ENCODE measurements at regions not wholly inside any gene's neighbourhood (a gene's known extent, or its start where the extent isn't known, plus 50 kb on each side); places are given as distances from the start of the nearest gene placed in this dataset.

- Histone ChIP-seq H3K4me1 (ENCODE audit: insufficient read depth, low read length) (no peaks in the 10 kb centered on the region), H3K27me3 (ENCODE audit: insufficient read depth, low read length) (no peaks in the 10 kb centered on the region), H3K9me3 (ENCODE audit: control insufficient read depth in 1 of 2, low read length in 2 of 2) (no peaks in the 10 kb centered on the region), H3K27ac (ENCODE audit: low read depth, low read length) (no peak overlapping the region), H3K4me3 (ENCODE audit: low read length in 2 of 2) (no peak overlapping the region), H3K36me3 (ENCODE audit: insufficient read depth, low read length) (no peaks in the 10 kb centered on the region)
- no peak for DNase-seq
- peaks cover 0 to 3% of the 10 kb centered on the region in 2 donors for H3K27me3 Mint-ChIP-seq
- intact Hi-C loops (cut with micrococcal nuclease), result no loop called here
- H3K4me3 Mint-ChIP-seq, result no peak overlapping the region
- H3K9me3 Mint-ChIP-seq, result peaks cover 0 to 6% (median 2%) of the 10 kb centered on the region in 8 donors
- no peaks in the 10 kb centered on the region for H3K36me3 Mint-ChIP-seq
- ChIA-PET POLR2A (ENCODE audit: partially characterized antibody) (no interaction called here), CTCF (ENCODE audit: partially characterized antibody) (no interaction called here)
- H3K4me1 Mint-ChIP-seq, result no peaks in the 10 kb centered on the region
- H3K27ac Mint-ChIP-seq, result no peak overlapping the region
These were observed 143.9 kb upstream of the NR3C1 start for GRCh38 chr5:143547342-143547741.

- H3K36me3 Mint-ChIP-seq, result no peaks in the 10 kb centered on the region
- H3K4me3 Mint-ChIP-seq, result no peak overlapping the region
- Histone ChIP-seq H3K27ac (ENCODE audit: low read depth, low read length) (no peak overlapping the region), H3K36me3 (ENCODE audit: insufficient read depth, low read length) (no peaks in the 10 kb centered on the region), H3K27me3 (ENCODE audit: insufficient read depth, low read length) (no peaks in the 10 kb centered on the region), H3K4me1 (ENCODE audit: insufficient read depth, low read length) (no peaks in the 10 kb centered on the region), H3K9me3 (ENCODE audit: control insufficient read depth in 1 of 2, low read length in 2 of 2) (no peaks in the 10 kb centered on the region), H3K4me3 (ENCODE audit: low read length in 2 of 2) (no peak overlapping the region)
- ChIA-PET CTCF (ENCODE audit: partially characterized antibody) (no interaction called here), POLR2A (ENCODE audit: partially characterized antibody) (no interaction called here)
- peaks cover 0 to 3% (median 0%) of the 10 kb centered on the region in 4 donors for H3K4me1 Mint-ChIP-seq
- intact Hi-C loops (cut with micrococcal nuclease), result no loop called here
- no peak overlapping the region for H3K27ac Mint-ChIP-seq
- peaks cover 0 to 6% (median 2%) of the 10 kb centered on the region in 8 donors for H3K9me3 Mint-ChIP-seq
- DNase-seq, result no peak
- H3K27me3 Mint-ChIP-seq, result peaks cover 0 to under 1% of the 10 kb centered on the region in 2 donors
These were observed 142.9 kb upstream of the NR3C1 start for GRCh38 chr5:143546394-143546793.

- H3K4me1 ChIP-seq (ENCODE audit: insufficient read depth, low read length), result no peaks in the 10 kb centered on the region
- POLR2A ChIA-PET (ENCODE audit: partially characterized antibody), result interaction anchor here (0.6 kb wide), 1 partner anchor 1498 kb away, joined by 3 read pairs; no protein-coding TSS in a partner anchor
- Mint-ChIP-seq H3K4me1 (peaks cover 0 to 3% (median 0%) of the 10 kb centered on the region in 4 donors), H3K36me3 (no peaks in the 10 kb centered on the region), H3K4me3 (no peak overlapping the region), H3K27me3 (no peaks in the 10 kb centered on the region), H3K27ac (no peak overlapping the region), H3K9me3 (peaks cover 0 to 7% (median 4%) of the 10 kb centered on the region in 8 donors)
- H3K4me3 ChIP-seq (ENCODE audit: low read length in 2 of 2), result no peak overlapping the region
- intact Hi-C loops (cut with micrococcal nuclease), result no loop called here
- no peak for DNase-seq
- CTCF ChIA-PET (ENCODE audit: partially characterized antibody), result no interaction called here
- H3K27ac ChIP-seq (ENCODE audit: low read depth, low read length), result no peak overlapping the region
- no peaks in the 10 kb centered on the region for H3K9me3 ChIP-seq (ENCODE audit: control insufficient read depth in 1 of 2, low read length in 2 of 2)
- no peaks in the 10 kb centered on the region for H3K36me3 ChIP-seq (ENCODE audit: insufficient read depth, low read length)
- H3K27me3 ChIP-seq (ENCODE audit: insufficient read depth, low read length), result no peaks in the 10 kb centered on the region
These were observed 141.1 kb upstream of the NR3C1 start for GRCh38 chr5:143544606-143545005.

GRCh38 chr5:143543358-143544255, 140.1 kb upstream of the NR3C1 start:
- no peak overlapping the region for H3K4me3 ChIP-seq (ENCODE audit: low read length in 2 of 2)
- Mint-ChIP-seq H3K4me1 (peaks cover 0 to 3% (median 0%) of the 10 kb centered on the region in 4 donors), H3K27me3 (no peaks in the 10 kb centered on the region), H3K36me3 (no peaks in the 10 kb centered on the region), H3K9me3 (peaks cover 0 to 14% (median 9%) of the 10 kb centered on the region in 8 donors), H3K27ac (no peak overlapping the region), H3K4me3 (no peak overlapping the region)
- ChIA-PET POLR2A (ENCODE audit: partially characterized antibody) (interaction anchor here (0.6 kb wide), 1 partner anchor 1497 kb away, joined by 3 read pairs; no protein-coding TSS in a partner anchor), CTCF (ENCODE audit: partially characterized antibody) (no interaction called here)
- DNase-seq, result no peak
- H3K27ac ChIP-seq (ENCODE audit: low read depth, low read length), result no peak overlapping the region
- no peaks in the 10 kb centered on the region for H3K9me3 ChIP-seq (ENCODE audit: control insufficient read depth in 1 of 2, low read length in 2 of 2)
- H3K27me3 ChIP-seq (ENCODE audit: insufficient read depth, low read length), result no peaks in the 10 kb centered on the region
- H3K36me3 ChIP-seq (ENCODE audit: insufficient read depth, low read length), result no peaks in the 10 kb centered on the region
- H3K4me1 ChIP-seq (ENCODE audit: insufficient read depth, low read length), result no peaks in the 10 kb centered on the region
- intact Hi-C loops (cut with micrococcal nuclease), result no loop called here

- no peak for DNase-seq
- H3K27me3 Mint-ChIP-seq, result no peaks in the 10 kb centered on the region
- H3K27ac Mint-ChIP-seq, result no peak overlapping the region
- H3K9me3 ChIP-seq (ENCODE audit: control insufficient read depth in 1 of 2, low read length in 2 of 2), result no peaks in the 10 kb centered on the region
- intact Hi-C loops (cut with micrococcal nuclease), result no loop called here
- no peaks in the 10 kb centered on the region for H3K36me3 ChIP-seq (ENCODE audit: insufficient read depth, low read length)
- H3K4me1 ChIP-seq (ENCODE audit: insufficient read depth, low read length), result no peaks in the 10 kb centered on the region
- CTCF ChIA-PET (ENCODE audit: partially characterized antibody), result no interaction called here
- POLR2A ChIA-PET (ENCODE audit: partially characterized antibody), result no interaction called here
- H3K9me3 Mint-ChIP-seq, result peaks cover 0 to 17% (median 9%) of the 10 kb centered on the region in 8 donors
- H3K4me3 ChIP-seq (ENCODE audit: low read length in 2 of 2), result no peak overlapping the region
- H3K27ac ChIP-seq (ENCODE audit: low read depth, low read length), result no peak overlapping the region
- H3K36me3 Mint-ChIP-seq, result no peaks in the 10 kb centered on the region
- no peak overlapping the region for H3K4me3 Mint-ChIP-seq
- peaks cover 0 to 3% (median 0%) of the 10 kb centered on the region in 4 donors for H3K4me1 Mint-ChIP-seq
- H3K27me3 ChIP-seq (ENCODE audit: insufficient read depth, low read length), result no peaks in the 10 kb centered on the region
These were observed 139.3 kb upstream of the NR3C1 start for GRCh38 chr5:143542798-143543144.

- H3K4me1 ChIP-seq (ENCODE audit: insufficient read depth, low read length), result no peaks in the 10 kb centered on the region
- no peaks in the 10 kb centered on the region for H3K27me3 ChIP-seq (ENCODE audit: insufficient read depth, low read length)
- Mint-ChIP-seq H3K36me3 (no peaks in the 10 kb centered on the region), H3K27me3 (no peaks in the 10 kb centered on the region), H3K27ac (no peak overlapping the region), H3K4me3 (no peak overlapping the region), H3K4me1 (peaks cover 0 to 3% (median 0%) of the 10 kb centered on the region in 4 donors), H3K9me3 (peaks cover 0 to 14% (median 8%) of the 10 kb centered on the region in 8 donors)
- no peaks in the 10 kb centered on the region for H3K36me3 ChIP-seq (ENCODE audit: insufficient read depth, low read length)
- DNase-seq, result no peak
- H3K9me3 ChIP-seq (ENCODE audit: control insufficient read depth in 1 of 2, low read length in 2 of 2), result no peaks in the 10 kb centered on the region
- no peak overlapping the region for H3K27ac ChIP-seq (ENCODE audit: low read depth, low read length)
- H3K4me3 ChIP-seq (ENCODE audit: low read length in 2 of 2), result no peak overlapping the region
- ChIA-PET POLR2A (ENCODE audit: partially characterized antibody) (no interaction called here), CTCF (ENCODE audit: partially characterized antibody) (no interaction called here)
- intact Hi-C loops (cut with micrococcal nuclease), result no loop called here
These were observed 138.7 kb upstream of the NR3C1 start for GRCh38 chr5:143541943-143542797.

- Mint-ChIP-seq H3K27ac (no peak overlapping the region), H3K27me3 (no peaks in the 10 kb centered on the region), H3K36me3 (no peaks in the 10 kb centered on the region), H3K4me3 (no peak overlapping the region), H3K4me1 (peaks cover 0 to 3% (median 0%) of the 10 kb centered on the region in 4 donors), H3K9me3 (peaks cover 0 to 14% (median 7%) of the 10 kb centered on the region in 8 donors)
- Histone ChIP-seq H3K4me1 (ENCODE audit: insufficient read depth, low read length) (no peaks in the 10 kb centered on the region), H3K9me3 (ENCODE audit: control insufficient read depth in 1 of 2, low read length in 2 of 2) (no peaks in the 10 kb centered on the region), H3K27ac (ENCODE audit: low read depth, low read length) (no peak overlapping the region), H3K27me3 (ENCODE audit: insufficient read depth, low read length) (no peaks in the 10 kb centered on the region), H3K4me3 (ENCODE audit: low read length in 2 of 2) (no peak overlapping the region), H3K36me3 (ENCODE audit: insufficient read depth, low read length) (no peaks in the 10 kb centered on the region)
- ChIA-PET CTCF (ENCODE audit: partially characterized antibody) (interaction anchor here (1.0 kb wide), 1 partner anchor 827 kb away, joined by 3 read pairs; no protein-coding TSS in a partner anchor), POLR2A (ENCODE audit: partially characterized antibody) (no interaction called here)
- DNase-seq, result no peak
- intact Hi-C loops (cut with micrococcal nuclease), result no loop called here
These were observed 136.3 kb upstream of the NR3C1 start for GRCh38 chr5:143539742-143540141.

Measured in CD4-positive, alpha-beta memory T cell (primary cell).